ENCODE measurements at regions not wholly inside any gene's neighbourhood (a gene's known extent, or its start where the extent isn't known, plus 50 kb on each side); places are given as distances from the start of the nearest gene placed in this dataset.
"Not testable (repeated sequence)": the region's sequence is repeated elsewhere in the genome, so short reads cannot be mapped to it uniquely, and the experiment has no call there.

- H2BK12ac ChIP-seq (ENCODE audit: low read length) = no peak overlapping the region
- H3K4me3 ChIP-seq (ENCODE audit: low read length in 2 of 2) = no peak overlapping the region
- no peak overlapping the region for H4K91ac ChIP-seq (ENCODE audit: low read depth, low read length, poor library complexity)
- H3K18ac ChIP-seq (ENCODE audit: low read length) = no peak overlapping the region
- H2BK15ac ChIP-seq (ENCODE audit: low read length) = no peak overlapping the region
- no peaks in the 10 kb centered on the region for H3K9me3 ChIP-seq (replicated peaks in 1 of 2; ENCODE audit: control insufficient read depth in 2 of 2, insufficient read depth in 1 of 2, low read depth in 1 of 2, low read length in 2 of 2)
- H2BK5ac ChIP-seq (ENCODE audit: low read length) = no peak overlapping the region
- H2BK120ac ChIP-seq (ENCODE audit: low read depth, low read length) = no peak overlapping the region
- H2AFZ ChIP-seq (ENCODE audit: low read length) = no peak overlapping the region
- no peak overlapping the region for H3K4ac ChIP-seq (ENCODE audit: low read length)
- H4K8ac ChIP-seq (ENCODE audit: low read depth, low read length) = no peak overlapping the region
- H3K4me1 ChIP-seq (ENCODE audit: control insufficient read depth in 2 of 2, insufficient read depth in 1 of 2, low read depth in 1 of 2, low read length in 2 of 2) = peaks cover 0 to 1% of the 10 kb centered on the region in 2 donors
- no peak overlapping the region for H3K14ac ChIP-seq (ENCODE audit: low read length)
- no peaks in the 10 kb centered on the region for H3K36me3 ChIP-seq (replicated peaks in 1 of 2; ENCODE audit: control insufficient read depth in 2 of 2, insufficient read depth in 2 of 2, low read length in 2 of 2)
- no CpG with 5 or more reads among the region's 7 CpGs for WGBS, 2 donors (ENCODE audit: extremely low coverage in 2 of 2, insufficient read length in 2 of 2, insufficient replicate concordance in 1 of 2)
- H3K79me1 ChIP-seq (ENCODE audit: low read depth, low read length) = no peaks in the 10 kb centered on the region
- H3K9ac ChIP-seq (ENCODE audit: low read depth, low read length, poor library complexity) = no peak overlapping the region
- no peak overlapping the region for H2AK5ac ChIP-seq (ENCODE audit: low read depth, low read length)
- peaks cover 0 to 24% (median 0%) of the 10 kb centered on the region in 3 experiments for H3K27me3 ChIP-seq (ENCODE audit: control insufficient read depth in 3 of 3, insufficient read depth in 3 of 3, low read depth in 1 of 3, low read length in 3 of 3)
- no peak overlapping the region for H3K27ac ChIP-seq (replicated peaks; ENCODE audit: low read length)
- no peak for DNase-seq (ENCODE audit: low spot score)
- no peak overlapping the region for H3K23ac ChIP-seq (ENCODE audit: low read depth, low read length, poor library complexity)
- H3K4me2 ChIP-seq (ENCODE audit: insufficient read depth, low read length, poor library complexity, severe bottlenecking) = no peak overlapping the region
These were observed 77.2 kb upstream of the CHST15 start for GRCh38 chr10:124170631-124171030.

GRCh38 chr10:124168991-124169802, 75.8 kb upstream of the CHST15 start:
- Histone ChIP-seq H2AK5ac (ENCODE audit: low read depth, low read length) (no peak overlapping the region), H2BK12ac (ENCODE audit: low read length) (no peak overlapping the region), H3K4me2 (ENCODE audit: insufficient read depth, low read length, poor library complexity, severe bottlenecking) (no peak overlapping the region), H3K4ac (ENCODE audit: low read length) (no peak overlapping the region), H2BK15ac (ENCODE audit: low read length) (no peak overlapping the region), H3K14ac (ENCODE audit: low read length) (no peak overlapping the region), H3K4me1 (ENCODE audit: control insufficient read depth in 2 of 2, insufficient read depth in 1 of 2, low read depth in 1 of 2, low read length in 2 of 2) (no peaks in the 10 kb centered on the region), H3K9me3 (replicated peaks in 1 of 2; ENCODE audit: control insufficient read depth in 2 of 2, insufficient read depth in 1 of 2, low read depth in 1 of 2, low read length in 2 of 2) (no peaks in the 10 kb centered on the region), H3K9ac (ENCODE audit: low read depth, low read length, poor library complexity) (no peak overlapping the region), H3K23ac (ENCODE audit: low read depth, low read length, poor library complexity) (no peak overlapping the region), H2BK120ac (ENCODE audit: low read depth, low read length) (no peak overlapping the region), H3K18ac (ENCODE audit: low read length) (peak overlapping the region; percentile 60), H3K36me3 (replicated peaks in 1 of 2; ENCODE audit: control insufficient read depth in 2 of 2, insufficient read depth in 2 of 2, low read length in 2 of 2) (no peaks in the 10 kb centered on the region), H3K27me3 (ENCODE audit: control insufficient read depth in 3 of 3, insufficient read depth in 3 of 3, low read depth in 1 of 3, low read length in 3 of 3) (peaks cover 0 to 23% (median 0%) of the 10 kb centered on the region in 3 experiments), H2BK5ac (ENCODE audit: low read length) (peak overlapping the region; percentile 79), H4K8ac (ENCODE audit: low read depth, low read length) (no peak overlapping the region), H4K91ac (ENCODE audit: low read depth, low read length, poor library complexity) (no peak overlapping the region), H3K27ac (replicated peaks; ENCODE audit: low read length) (no peak overlapping the region), H2AFZ (ENCODE audit: low read length) (no peak overlapping the region), H3K4me3 (ENCODE audit: low read length in 2 of 2) (no peak overlapping the region), H3K79me1 (ENCODE audit: low read depth, low read length) (no peaks in the 10 kb centered on the region)
- no peak for DNase-seq (ENCODE audit: low spot score)
- no CpG with 5 or more reads among the region's 17 CpGs for WGBS, 2 donors (ENCODE audit: extremely low coverage in 2 of 2, insufficient read length in 2 of 2, insufficient replicate concordance in 1 of 2)

DNA sequence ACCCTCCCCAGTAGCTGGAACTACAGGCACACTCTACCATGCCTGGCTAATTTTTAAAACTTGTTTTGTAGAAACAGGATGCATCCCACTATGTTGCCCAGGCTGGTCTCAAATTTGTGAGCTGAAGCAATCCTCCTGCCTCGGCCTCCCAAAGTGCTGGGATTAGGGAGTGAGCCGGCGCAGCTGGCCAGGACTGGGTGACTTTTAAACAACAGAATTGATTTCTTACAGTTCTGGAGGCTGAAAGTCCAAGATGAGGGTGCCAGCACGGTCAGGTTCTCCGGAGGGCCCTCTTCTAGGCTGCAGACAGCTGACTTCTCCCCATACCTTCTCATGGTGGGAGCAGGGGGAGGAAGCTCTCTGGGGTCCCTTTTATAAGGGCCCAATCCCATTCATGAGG, 75.2 kb upstream of the CHST15 start:
- H4K91ac ChIP-seq (ENCODE audit: low read depth, low read length, poor library complexity) = no peak overlapping the region
- no peak for DNase-seq (ENCODE audit: low spot score)
- WGBS, 2 donors (ENCODE audit: extremely low coverage in 2 of 2, insufficient read length in 2 of 2, insufficient replicate concordance in 1 of 2) = no CpG with 5 or more reads among the region's 5 CpGs

GRCh38 chr10:124167925-124168324, 74.5 kb upstream of the CHST15 start:
- H2AK5ac ChIP-seq (ENCODE audit: low read depth, low read length); H3K4me1 ChIP-seq (ENCODE audit: control insufficient read depth in 2 of 2, insufficient read depth in 1 of 2, low read depth in 1 of 2, low read length in 2 of 2); H3K4me2 ChIP-seq (ENCODE audit: insufficient read depth, low read length, poor library complexity, severe bottlenecking); H3K36me3 ChIP-seq (replicated peaks in 1 of 2; ENCODE audit: control insufficient read depth in 2 of 2, insufficient read depth in 2 of 2, low read length in 2 of 2); H2BK12ac ChIP-seq (ENCODE audit: low read length); H4K91ac ChIP-seq (ENCODE audit: low read depth, low read length, poor library complexity); H3K27ac ChIP-seq (replicated peaks; ENCODE audit: low read length); H3K9me3 ChIP-seq (replicated peaks in 1 of 2; ENCODE audit: control insufficient read depth in 2 of 2, insufficient read depth in 1 of 2, low read depth in 1 of 2, low read length in 2 of 2); H3K9ac ChIP-seq (ENCODE audit: low read depth, low read length, poor library complexity); H2AFZ ChIP-seq (ENCODE audit: low read length); H3K23ac ChIP-seq (ENCODE audit: low read depth, low read length, poor library complexity); H2BK120ac ChIP-seq (ENCODE audit: low read depth, low read length); H3K4me3 ChIP-seq (ENCODE audit: low read length in 2 of 2); H3K18ac ChIP-seq (ENCODE audit: low read length); H3K14ac ChIP-seq (ENCODE audit: low read length); DNase-seq (ENCODE audit: low spot score); H3K4ac ChIP-seq (ENCODE audit: low read length); H4K8ac ChIP-seq (ENCODE audit: low read depth, low read length); H3K79me1 ChIP-seq (ENCODE audit: low read depth, low read length); H2BK15ac ChIP-seq (ENCODE audit: low read length); H2BK5ac ChIP-seq (ENCODE audit: low read length): not testable (repeated sequence)
- no CpG with 5 or more reads among the region's 5 CpGs for WGBS, 2 donors (ENCODE audit: extremely low coverage in 2 of 2, insufficient read length in 2 of 2, insufficient replicate concordance in 1 of 2)
- H3K27me3 ChIP-seq (ENCODE audit: control insufficient read depth in 3 of 3, insufficient read depth in 3 of 3, low read depth in 1 of 3, low read length in 3 of 3) = peaks cover 0 to 16% (median 0%) of the 10 kb centered on the region in 3 experiments

More for the DNA sequence above, 75.2 kb upstream of the CHST15 start:
- Histone ChIP-seq H2BK15ac (ENCODE audit: low read length) (no peak overlapping the region), H3K4me1 (ENCODE audit: control insufficient read depth in 2 of 2, insufficient read depth in 1 of 2, low read depth in 1 of 2, low read length in 2 of 2) (no peaks in the 10 kb centered on the region), H3K4me3 (ENCODE audit: low read length in 2 of 2) (no peak overlapping the region), H3K79me1 (ENCODE audit: low read depth, low read length) (no peaks in the 10 kb centered on the region), H3K27ac (replicated peaks; ENCODE audit: low read length) (no peak overlapping the region), H3K18ac (ENCODE audit: low read length) (no peak overlapping the region), H3K36me3 (replicated peaks in 1 of 2; ENCODE audit: control insufficient read depth in 2 of 2, insufficient read depth in 2 of 2, low read length in 2 of 2) (no peaks in the 10 kb centered on the region), H3K4ac (ENCODE audit: low read length) (no peak overlapping the region), H4K8ac (ENCODE audit: low read depth, low read length) (no peak overlapping the region), H3K23ac (ENCODE audit: low read depth, low read length, poor library complexity) (no peak overlapping the region), H2AFZ (ENCODE audit: low read length) (no peak overlapping the region), H2BK12ac (ENCODE audit: low read length) (no peak overlapping the region), H3K9me3 (replicated peaks in 1 of 2; ENCODE audit: control insufficient read depth in 2 of 2, insufficient read depth in 1 of 2, low read depth in 1 of 2, low read length in 2 of 2) (no peaks in the 10 kb centered on the region), H2BK120ac (ENCODE audit: low read depth, low read length) (no peak overlapping the region), H2BK5ac (ENCODE audit: low read length) (peak overlapping the region; percentile 79), H3K9ac (ENCODE audit: low read depth, low read length, poor library complexity) (no peak overlapping the region), H3K4me2 (ENCODE audit: insufficient read depth, low read length, poor library complexity, severe bottlenecking) (no peak overlapping the region), H2AK5ac (ENCODE audit: low read depth, low read length) (no peak overlapping the region), H3K14ac (ENCODE audit: low read length) (no peak overlapping the region), H3K27me3 (ENCODE audit: control insufficient read depth in 3 of 3, insufficient read depth in 3 of 3, low read depth in 1 of 3, low read length in 3 of 3) (peaks cover 0 to 16% (median 0%) of the 10 kb centered on the region in 3 experiments)

Measured in neuronal stem cell (in vitro differentiated cells).